ENCODE measurements at regions not wholly inside any gene's neighbourhood (a gene's known extent, or its start where the extent isn't known, plus 50 kb on each side); places are given as distances from the start of the nearest gene placed in this dataset.
"Not testable (repeated sequence)": the region's sequence is repeated elsewhere in the genome, so short reads cannot be mapped to it uniquely, and the experiment has no call there.

DNA sequence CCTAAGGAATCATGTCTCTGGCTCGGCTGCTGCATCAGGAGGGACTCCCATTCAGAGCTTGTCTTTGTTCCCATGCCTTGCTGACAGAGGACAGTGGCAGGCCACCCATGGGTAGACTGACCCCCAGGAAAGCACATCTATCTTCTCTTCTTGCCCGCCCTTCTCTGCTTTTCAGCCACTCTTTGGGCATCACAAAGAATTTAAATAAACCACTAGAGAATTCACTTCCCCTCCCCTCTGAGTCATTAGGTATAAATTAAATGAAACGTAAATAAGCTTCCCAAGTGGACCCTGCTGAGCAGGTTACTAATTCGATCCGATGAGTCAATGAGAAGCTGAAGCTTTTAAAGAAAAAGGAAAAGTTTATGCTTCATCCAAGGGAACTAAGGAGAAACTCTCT lies 97.0 kb downstream of the DRD1 start:
- no peak for DNase-seq (ENCODE audit: low spot score)

DNA sequence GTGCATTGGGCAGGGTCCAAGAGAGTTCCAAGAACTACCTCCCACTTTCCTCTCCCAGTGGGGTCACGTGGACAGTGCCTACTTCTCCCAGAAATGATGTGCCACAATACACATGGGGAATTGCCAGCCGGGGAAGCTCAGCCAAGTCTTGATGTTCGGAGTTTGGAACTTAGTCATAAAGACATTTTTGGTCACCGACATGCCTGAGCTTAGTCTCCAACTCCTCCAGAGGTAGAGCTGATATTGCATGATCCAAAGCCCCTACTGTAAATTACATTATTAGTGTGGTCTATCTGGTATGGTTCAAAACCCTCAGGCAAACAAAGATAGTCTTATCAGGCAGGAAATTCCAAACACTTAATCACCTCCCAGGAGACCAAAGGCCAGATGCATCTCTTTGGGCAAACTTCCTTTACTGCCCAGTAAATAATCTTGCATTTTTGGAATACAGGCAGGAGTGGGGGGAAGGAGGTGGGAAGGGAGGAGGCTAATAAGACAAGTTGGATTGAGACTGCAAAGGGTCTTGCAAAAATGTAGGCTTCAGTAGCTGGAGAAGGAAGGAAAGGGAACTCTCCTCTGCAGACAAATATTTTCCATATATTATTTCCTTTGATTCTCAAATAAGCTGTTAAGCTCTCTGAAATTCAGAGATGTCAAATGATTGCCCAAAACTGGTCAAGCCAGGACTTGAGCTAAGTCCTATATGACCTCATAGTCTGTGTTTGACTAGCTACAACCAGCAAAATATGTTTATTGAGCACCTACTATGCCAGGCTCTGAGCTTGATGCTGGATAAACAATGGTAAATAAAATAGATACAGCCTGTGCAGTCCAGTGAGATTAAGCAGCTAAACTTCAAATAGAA lies 99.4 kb downstream of the DRD1 start:
- DNase-seq (ENCODE audit: low spot score), result no peak

DNA sequence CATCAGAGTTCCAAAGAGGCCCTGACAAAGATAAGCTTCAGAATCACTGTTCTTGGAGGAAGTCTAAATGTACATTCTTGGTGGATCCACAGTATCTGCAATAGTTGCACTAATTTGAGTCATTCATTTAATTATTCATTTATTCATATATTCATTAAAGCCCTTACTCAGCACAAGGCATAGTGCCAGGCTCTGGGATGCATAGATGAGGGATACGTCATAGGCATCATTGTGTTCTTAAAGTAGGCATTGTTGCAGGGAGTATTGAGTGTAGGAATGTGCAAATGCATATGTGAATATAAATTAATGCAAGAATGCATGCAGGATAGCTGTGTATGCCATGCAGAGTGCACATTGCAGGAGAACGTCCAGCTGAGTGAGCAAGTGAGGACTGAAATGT lies 100.7 kb downstream of the DRD1 start:
- no peak for DNase-seq (ENCODE audit: low spot score)

DNA sequence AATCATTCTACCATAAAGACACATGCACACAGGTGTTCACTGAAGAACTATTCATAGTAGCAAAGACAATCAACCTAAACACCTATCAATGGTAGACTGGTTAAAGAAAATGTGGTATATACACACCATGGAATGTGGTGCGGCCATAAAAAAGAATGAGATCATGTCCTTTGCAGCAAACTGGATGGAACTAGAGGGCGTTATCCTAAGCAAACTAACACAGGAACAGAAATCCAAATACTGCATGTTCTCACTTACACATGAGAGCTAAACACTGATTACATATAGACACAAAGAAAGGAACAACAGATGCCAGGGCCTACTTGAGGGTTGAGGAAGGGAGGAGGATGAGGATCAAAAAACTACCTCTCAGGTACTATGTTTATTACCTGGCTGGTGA lies 103.8 kb downstream of the DRD1 start:
- DNase-seq (ENCODE audit: low spot score), result no peak

DNA sequence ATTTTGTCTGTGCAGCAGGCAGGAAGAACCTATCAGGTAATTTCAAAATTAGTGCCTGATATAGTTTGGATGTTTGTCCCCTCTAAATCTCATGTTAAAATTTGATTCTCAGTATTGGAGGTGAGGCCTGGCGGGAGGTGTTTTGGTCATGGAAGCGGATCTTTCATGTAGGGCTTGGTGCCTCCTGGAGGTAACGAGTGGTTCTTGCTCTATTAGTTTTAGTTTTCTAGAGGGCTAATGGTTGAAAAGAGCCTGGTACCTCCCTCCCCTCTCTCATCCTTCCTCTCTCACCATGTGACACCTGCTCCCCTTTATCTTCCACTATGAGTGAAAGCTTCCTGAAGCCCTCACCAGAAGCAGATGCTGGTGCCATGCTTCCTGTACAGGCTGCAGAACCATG lies 106.3 kb downstream of the DRD1 start:
- no peak for DNase-seq (ENCODE audit: low spot score)

DNA sequence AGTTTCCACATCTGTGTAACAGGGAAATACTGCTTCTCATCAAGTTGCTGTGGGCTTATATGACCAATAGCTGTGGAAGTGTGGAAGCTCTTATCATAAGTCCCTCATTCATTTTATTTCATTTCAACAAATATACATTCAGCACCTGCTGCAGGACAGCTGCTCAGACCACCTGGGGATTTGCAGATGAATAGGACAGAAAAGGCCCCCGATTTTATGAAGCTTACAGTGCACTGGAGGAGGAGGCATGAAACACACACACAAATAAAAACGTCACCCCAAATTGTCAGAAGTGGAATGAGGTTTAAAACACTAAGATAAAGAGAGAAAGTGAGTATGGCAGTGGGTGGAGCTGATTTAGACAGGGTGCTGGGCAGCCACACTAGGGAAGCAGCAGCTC lies 107.2 kb downstream of the DRD1 start:
- DNase-seq (ENCODE audit: low spot score), result no peak

DNA sequence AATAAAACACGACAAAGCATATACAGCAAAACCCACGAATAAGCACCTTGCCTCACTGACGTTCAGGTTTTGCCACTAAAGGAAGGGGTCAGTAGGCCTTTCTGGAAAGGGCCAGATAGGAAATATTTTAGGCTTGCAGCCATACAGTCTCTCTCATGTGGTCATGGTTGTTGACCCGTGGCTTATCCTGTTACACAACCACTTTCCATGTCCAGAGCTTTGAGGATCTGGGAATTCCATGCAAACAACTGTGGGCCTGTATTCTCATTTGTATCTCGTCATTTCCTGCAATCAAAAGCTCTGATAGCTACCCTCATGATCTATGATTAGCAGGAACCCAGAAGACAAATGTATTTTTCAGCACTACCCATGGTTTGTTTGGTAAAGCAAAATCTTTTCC lies 108.3 kb downstream of the DRD1 start:
- no peak for DNase-seq (ENCODE audit: low spot score)

DNA sequence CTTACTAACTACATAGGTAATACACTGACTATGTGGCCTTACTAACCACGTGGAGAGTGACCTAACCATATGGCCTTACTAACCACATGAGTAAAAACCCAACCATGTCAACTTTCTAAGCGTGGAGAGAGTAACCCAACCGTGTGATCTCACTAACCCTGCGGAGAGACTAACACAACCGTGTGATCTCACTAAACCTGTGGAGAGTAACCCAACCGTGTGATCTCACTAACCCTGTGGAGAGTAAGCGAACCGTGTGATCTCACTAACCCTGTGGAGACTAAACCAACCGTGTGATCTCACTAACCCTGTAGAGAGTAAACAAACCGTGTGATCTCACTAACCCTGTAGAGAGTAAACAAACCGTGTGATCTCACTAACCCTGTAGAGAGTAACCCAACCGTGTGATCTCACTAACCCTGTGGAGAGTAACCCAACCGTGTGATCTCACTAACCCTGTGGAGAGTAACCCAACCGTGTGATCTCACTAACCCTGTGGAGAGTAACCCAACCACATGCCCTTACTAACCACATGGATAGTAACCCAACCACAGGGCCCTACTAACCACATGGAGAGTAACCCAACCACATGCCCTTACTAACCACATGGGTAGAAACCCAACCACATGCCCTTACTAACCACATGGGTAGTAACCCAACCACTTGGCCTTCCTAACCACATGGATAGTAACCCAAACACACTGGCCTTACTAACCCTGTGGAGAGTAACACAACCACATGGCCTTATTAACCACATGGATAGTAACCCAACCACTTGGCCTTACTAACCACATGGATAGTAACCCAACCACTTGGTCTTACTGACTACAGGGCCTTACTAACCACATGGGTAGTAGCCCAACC lies 112.6 kb downstream of the DRD1 start:
- not testable (repeated sequence) for DNase-seq (ENCODE audit: low spot score)

DNA sequence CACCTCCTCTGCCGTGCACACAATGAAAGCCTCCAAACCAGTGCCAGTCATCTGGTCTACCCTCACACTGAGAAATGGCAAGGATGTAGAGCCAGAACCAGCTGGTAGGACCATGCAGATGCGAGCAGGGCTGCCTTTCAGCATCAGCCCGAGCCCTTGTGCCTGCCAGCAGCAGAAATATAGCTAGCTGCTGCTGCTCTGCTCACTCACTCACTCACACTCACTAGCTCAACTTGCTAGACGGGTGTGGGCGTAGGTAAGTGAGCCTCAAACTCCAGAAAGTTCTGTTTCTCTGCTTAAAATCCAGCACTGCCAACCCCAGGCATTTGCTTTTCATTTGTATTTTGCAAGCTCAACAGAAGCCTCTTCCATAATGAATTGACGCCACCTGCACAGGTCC lies 114.0 kb downstream of the DRD1 start:
- DNase-seq (ENCODE audit: low spot score), result no peak

DNA sequence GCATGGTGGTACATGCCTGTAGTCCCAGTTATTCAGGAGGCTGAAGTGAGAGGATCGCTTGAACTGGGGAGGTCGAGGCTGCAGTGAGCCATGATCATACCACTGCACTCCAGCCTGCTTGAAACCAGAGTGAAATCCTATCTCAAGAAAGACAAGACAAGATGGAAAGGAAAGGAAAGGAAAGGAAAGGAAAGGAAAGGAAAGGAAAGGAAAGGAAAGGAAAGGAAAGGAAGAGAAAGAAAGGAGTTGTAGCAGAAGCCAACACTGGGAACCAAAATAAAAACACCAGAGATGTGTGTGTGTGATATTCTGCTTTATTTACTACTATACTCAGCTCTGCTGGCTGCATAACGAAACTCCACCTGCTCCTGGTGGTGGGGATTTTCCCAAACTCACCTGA lies 115.3 kb downstream of the DRD1 start:
- no peak for DNase-seq (ENCODE audit: low spot score)

DNA sequence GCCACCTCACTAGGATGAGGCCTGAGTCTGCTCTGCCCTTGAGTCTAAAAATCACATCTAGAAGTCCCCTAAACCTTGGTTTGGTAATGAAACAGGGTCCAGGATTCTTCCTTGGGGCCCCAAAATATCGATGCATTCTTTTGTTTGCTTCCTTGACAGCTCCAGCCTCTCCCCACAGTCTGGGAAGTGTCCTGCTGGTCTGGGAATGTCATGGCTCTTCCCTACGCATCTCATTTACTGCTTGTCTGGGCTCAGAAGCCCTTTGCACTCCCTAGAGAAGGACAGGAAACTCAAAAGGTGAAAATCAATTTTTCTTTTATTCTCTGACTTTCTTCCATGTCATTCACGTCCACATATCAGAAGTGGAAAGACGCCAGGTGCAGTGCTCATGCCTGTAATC lies 115.8 kb downstream of the DRD1 start:
- no peak for DNase-seq (ENCODE audit: low spot score)

DNA sequence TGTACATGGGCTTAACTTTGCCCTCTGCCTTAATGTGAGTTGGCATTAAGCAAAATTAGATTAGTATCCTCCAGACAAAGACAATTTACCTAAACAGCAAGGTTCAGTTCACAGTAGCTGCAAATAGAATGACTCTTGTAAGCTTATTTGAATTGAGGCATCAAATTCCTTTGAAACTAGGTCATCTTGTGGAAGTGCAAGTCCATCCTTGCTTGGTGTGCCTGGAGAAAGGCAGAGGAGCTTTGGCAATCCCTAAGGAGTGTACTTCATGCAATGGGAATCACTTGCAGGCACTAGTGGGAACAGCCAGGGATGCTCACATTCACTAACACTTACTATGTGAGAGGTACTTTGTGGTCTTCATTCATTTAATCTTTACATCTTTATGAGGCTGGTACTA lies 118.3 kb downstream of the DRD1 start:
- DNase-seq (ENCODE audit: low spot score), result no peak

DNA sequence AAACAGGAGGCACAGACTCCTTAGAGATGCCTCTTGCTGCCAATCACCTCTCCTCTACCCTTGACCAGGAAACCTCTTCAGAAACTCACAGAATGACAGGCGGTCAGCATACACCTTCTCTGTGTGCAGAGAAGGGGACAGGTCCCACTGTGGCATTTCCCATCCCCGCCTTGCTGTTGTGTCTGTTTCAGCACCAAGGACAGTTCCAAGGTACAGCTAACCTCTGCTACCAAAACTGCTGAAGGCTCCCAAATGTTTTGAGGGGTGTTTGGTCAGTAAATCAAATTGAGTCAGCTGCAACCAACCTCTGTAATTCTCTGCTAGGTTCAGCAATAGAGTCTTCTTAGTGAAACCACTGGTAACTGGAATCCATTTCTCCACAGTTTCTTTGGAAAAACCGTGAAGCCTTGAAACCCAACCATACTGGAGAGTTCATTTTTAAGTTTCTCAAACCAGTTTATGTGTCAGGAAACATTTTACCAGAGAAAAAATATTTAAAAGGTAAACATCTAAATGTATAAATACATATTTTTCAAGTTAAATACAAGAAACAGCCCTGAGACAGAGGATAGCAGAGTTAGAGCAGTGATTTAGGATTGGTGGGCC lies 122.0 kb downstream of the DRD1 start:
- DNase-seq (ENCODE audit: low spot score), result no peak

DNA sequence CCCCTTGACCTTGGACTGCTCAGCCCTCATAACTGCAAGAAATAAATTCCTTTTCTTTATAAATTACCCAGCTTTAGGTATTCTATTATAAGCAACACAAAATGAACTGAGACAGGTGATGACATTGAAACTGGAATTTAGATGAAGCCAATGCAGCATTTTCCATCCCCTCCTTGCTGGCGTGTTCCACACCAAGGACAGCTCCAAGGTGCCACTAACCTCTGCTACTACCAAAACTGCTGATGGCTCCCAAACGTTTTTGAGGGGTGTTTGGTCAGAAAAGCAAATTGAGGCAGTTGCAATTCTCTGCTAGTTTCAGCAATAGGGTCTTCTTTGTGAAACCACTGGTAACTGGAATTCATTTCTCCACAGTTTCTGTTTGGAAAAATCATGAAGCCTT lies 124.8 kb downstream of the DRD1 start:
- no peak for DNase-seq (ENCODE audit: low spot score)

DNA sequence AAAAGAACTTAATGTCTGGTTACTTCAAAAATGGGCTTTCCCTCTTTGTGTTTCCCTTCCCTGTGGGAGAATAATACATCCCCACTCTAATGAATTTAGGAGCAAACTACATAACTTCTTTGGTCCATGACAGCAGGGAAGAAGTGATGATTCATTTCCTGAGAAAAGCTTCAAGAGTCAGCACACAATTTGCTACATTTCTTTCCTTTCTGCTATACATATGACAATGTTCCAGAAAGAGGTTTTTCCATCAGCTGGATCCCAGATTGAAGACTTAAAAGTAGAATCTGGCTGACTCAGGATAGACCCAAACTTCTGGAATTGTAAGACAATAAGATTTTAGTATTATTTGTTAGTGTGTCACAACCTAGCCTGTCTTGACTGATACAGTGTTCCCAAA lies 126.1 kb downstream of the DRD1 start:
- DNase-seq (ENCODE audit: low spot score), result no peak

DNA sequence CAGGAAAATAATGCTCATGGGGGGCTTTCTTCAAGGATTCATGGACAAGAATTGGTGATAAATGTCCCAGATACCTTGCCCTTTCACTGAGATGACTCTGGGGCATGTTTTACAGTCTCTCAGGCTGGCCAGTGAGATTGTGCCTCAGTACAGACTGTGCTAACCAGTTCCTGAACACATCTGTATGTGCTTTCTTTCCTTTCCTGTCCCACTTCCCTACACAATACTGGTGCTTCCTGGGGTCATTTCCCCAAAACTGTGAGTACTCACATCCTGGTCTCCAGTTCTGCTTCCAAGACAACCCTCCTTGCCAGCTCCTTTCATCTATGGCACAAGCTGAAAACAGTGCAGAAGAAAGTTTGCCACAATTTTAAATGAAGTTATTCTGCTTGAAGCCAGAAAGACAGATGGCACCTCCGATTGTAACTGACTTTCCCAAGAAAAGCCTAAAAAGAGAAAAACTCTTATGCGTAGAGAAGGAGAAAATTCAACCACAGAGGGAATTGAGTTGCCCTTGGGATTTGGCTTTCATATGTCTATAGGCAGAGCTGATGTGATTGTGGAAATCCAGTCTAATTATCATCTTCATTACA lies 134.7 kb downstream of the DRD1 start:
- DNase-seq (ENCODE audit: low spot score), result no peak

DNA sequence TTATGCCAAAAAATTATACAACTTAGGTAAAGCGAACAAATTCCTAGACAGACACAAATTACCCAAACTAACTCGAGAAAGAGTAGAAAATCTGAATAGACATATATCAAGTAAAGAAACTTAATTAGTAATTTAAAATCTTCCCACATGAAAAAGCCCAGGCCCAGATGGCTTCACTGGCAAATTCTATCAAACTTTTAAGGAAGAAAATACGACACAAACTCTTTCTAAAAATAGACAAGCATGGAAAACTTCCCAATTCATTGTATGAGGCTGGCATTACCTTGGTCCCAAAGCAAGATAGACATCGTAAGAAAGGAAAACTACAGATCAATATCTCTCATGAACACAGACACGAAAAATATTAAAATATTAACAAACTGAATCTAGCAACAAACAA lies 135.3 kb downstream of the DRD1 start:
- DNase-seq (ENCODE audit: low spot score), result no peak

DNA sequence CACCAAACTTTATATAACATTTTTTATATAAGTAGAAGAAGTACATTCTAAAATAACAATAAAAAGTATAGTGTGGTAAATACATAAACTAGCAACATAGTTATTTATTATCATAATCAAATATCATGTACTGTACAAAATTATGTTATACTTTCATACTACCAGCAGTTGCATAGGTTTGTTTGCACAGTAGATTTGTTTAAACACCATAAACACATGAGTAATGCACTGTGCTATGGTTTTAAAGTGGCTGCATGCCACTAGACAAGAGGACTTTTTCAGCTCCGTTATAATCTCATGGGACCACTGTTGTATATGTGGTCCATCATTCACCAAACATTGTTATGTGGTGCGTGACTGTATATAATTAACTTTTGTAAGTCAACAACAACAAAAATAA lies 137.6 kb downstream of the DRD1 start:
- no peak for DNase-seq (ENCODE audit: low spot score)

DNA sequence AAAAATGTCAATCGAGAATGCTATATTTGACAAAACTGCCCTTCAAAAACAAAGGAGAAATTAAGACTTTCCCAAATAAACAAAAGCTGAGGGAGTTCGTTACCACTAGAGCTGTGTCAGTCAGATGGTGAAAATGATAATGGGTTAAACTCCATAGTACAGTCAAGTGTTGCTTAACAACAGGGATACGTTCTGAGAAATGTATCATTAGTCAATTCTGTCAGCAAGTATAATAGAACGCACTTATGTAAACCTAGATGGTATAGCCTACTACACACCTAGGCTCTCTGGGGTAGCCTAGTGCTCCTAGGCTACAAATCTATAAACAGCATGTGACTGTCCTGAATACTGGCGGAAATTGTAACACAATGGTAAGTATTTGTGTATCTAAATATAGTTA lies 138.7 kb downstream of the DRD1 start:
- DNase-seq (ENCODE audit: low spot score), result no peak

DNA sequence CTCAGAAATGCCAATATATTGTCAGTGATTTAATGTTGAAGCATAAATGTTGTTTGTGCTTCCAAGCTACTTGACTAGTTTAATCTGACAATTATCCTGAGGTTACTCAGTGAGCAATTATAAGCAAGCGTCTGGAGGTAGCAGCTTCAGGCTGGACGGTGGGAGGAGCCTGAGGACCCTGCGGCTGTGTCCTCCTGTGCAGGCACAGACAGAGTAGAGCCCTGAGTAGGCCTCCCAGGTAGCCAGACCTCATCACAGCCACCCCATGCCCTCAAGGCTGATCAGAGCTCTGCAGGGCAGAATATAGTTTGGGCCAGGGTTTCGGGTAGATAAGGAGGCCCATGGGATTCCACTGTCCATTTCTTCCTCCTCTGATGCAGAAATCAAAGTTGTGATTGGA lies 153.6 kb downstream of the DRD1 start:
- no peak for DNase-seq (ENCODE audit: low spot score)

DNA sequence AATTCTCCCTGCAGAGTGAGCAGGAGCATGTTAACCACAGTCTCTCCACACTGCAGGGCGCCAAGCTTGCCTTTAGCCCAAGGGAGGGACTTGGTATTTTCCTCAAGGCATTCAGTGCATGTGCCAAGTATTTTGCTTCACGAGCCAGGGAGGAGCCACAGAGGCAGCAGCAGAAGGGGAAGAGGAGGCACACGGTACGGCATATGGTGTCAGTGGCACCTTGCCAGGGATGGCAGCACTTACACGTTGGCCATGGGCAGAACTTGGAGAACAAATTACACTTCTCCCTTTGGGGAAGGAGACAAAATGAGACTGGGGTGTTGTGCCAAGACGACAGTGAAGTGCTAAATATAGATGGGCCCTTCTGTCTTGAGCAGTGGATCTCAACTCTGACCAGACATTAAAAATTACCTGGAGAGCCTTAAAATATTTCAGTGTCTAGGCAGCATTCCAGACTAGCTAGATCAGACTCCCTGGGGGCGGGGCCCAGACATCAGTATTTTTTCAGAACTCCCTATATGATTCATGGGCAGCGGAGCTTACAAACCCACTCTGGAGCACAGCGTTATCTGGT lies 155.8 kb downstream of the DRD1 start:
- DNase-seq (ENCODE audit: low spot score), result no peak

DNA sequence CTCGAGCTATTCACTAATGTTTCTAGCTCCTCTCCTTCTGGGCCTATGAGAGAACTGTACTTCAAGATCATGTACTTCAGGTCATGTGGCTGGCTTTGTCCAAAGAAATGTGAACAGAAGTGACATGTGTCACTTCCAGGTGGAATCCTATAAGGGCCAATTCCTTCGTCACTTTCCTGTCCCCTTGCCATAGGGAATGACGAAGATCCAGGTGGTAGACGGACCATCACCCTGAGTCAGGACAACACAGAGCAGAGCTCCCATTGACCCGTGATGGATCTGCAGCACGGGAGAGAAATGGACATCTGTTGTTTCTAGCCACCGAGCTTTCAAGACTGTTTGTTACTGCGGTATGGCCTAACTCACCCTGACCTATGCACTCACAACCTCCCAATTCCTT lies 157.0 kb downstream of the DRD1 start:
- no peak for DNase-seq (ENCODE audit: low spot score)

Measured in GM03348 (cell line).